ENCODE measurements at regions not wholly inside any gene's neighbourhood (a gene's known extent, or its start where the extent isn't known, plus 50 kb on each side); places are given as distances from the start of the nearest gene placed in this dataset.
"Not testable (repeated sequence)": the region's sequence is repeated elsewhere in the genome, so short reads cannot be mapped to it uniquely, and the experiment has no call there.

- not testable (repeated sequence) for H3K27me3 Mint-ChIP-seq, DNase-seq, H3K9me3 Mint-ChIP-seq, H3K27ac Mint-ChIP-seq, H3K4me1 Mint-ChIP-seq, ATAC-seq, H3K4me3 Mint-ChIP-seq
Observed at GRCh38 chrX:138807400-138807799, 95.9 kb upstream of the FGF13 start.

GRCh38 chrX:138794246-138794645 lies 82.7 kb upstream of the FGF13 start:
- Mint-ChIP-seq H3K9me3 (peaks cover 0 to 13% of the 10 kb centered on the region in 2 donors), H3K27ac (no peak overlapping the region), H3K27me3 (no peaks in the 10 kb centered on the region), H3K4me3 (no peak overlapping the region), H3K4me1 (no peaks in the 10 kb centered on the region)
- DNase-seq = no peak
- ATAC-seq = no peak

GRCh38 chrX:138791551-138791950 lies 80.0 kb upstream of the FGF13 start:
- Mint-ChIP-seq H3K27ac (no peak overlapping the region), H3K4me3 (no peak overlapping the region), H3K4me1 (no peaks in the 10 kb centered on the region), H3K27me3 (no peaks in the 10 kb centered on the region), H3K9me3 (peaks cover 0 to 7% of the 10 kb centered on the region in 2 donors)
- DNase-seq (no peak), ATAC-seq (no peak)

DNA sequence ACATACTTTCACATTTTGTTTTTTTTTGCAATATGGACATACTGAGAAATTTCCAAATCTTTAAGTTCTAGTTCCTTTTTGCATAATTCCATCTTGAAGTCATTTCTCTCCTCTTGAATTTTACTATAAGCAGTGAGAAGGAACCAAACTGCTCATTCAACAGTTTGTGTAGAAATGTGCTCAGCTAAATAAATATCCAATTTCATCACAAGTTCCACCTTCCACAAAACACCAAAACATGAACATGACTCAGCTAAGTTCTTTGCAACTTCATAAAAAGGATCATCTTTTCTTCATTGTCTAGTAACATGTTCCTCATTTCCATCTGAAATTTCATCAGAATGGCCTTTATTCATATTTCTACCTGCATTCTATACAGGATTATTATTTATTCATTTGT lies 77.3 kb upstream of the FGF13 start:
- H3K9me3 Mint-ChIP-seq = peaks cover 6 to 7% of the 10 kb centered on the region in 2 donors
- DNase-seq (no peak), ATAC-seq (no peak)
- no peak overlapping the region for H3K27ac Mint-ChIP-seq
- no peaks in the 10 kb centered on the region for H3K4me1 Mint-ChIP-seq
- H3K4me3 Mint-ChIP-seq = no peak overlapping the region
- H3K27me3 Mint-ChIP-seq = no peaks in the 10 kb centered on the region

GRCh38 chrX:138778576-138778909 lies 67.0 kb upstream of the FGF13 start:
- not testable (repeated sequence) for DNase-seq, ATAC-seq, H3K27ac Mint-ChIP-seq, H3K27me3 Mint-ChIP-seq, H3K9me3 Mint-ChIP-seq, H3K4me1 Mint-ChIP-seq, H3K4me3 Mint-ChIP-seq

- not testable (repeated sequence) for ATAC-seq, H3K27ac Mint-ChIP-seq, H3K4me1 Mint-ChIP-seq, DNase-seq, H3K4me3 Mint-ChIP-seq, H3K27me3 Mint-ChIP-seq, H3K9me3 Mint-ChIP-seq
Observed at GRCh38 chrX:138777908-138778575, 66.5 kb upstream of the FGF13 start.

- Mint-ChIP-seq H3K27ac (no peak overlapping the region), H3K27me3 (no peaks in the 10 kb centered on the region), H3K4me3 (no peak overlapping the region), H3K9me3 (no peaks in the 10 kb centered on the region), H3K4me1 (no peaks in the 10 kb centered on the region)
- DNase-seq = no peak
- ATAC-seq = no peak
Observed at GRCh38 chrX:138777230-138777629, 65.7 kb upstream of the FGF13 start.

DNA sequence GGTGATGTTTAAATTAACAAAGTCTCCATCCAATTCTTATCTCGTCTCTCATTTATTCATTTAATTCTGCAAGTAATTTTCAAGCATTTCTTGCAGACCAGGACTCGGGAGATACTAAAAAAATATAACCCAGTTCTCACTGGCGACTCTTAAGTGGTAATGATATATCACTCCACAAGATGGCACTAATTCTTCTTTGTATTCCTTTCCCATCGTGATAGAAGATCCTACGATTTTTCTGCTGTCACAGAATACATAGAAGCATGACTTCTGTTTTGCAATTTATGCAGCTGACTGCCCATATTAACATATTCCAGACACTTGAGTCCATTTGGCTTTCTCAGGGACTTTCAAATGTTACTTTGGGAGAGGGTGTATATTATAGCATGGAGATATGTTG lies 64.0 kb upstream of the FGF13 start:
- H3K27me3 Mint-ChIP-seq = no peaks in the 10 kb centered on the region
- ATAC-seq = no peak

GRCh38 chrX:138771047-138771446 lies 59.5 kb upstream of the FGF13 start:
- no peak for DNase-seq
- Mint-ChIP-seq H3K27me3 (no peaks in the 10 kb centered on the region), H3K4me1 (no peaks in the 10 kb centered on the region), H3K4me3 (no peak overlapping the region), H3K9me3 (no peaks in the 10 kb centered on the region), H3K27ac (no peak overlapping the region)
- ATAC-seq = no peak

More for the DNA sequence above, 64.0 kb upstream of the FGF13 start:
- Mint-ChIP-seq H3K4me1 (no peaks in the 10 kb centered on the region), H3K4me3 (no peak overlapping the region), H3K27ac (no peak overlapping the region), H3K9me3 (no peaks in the 10 kb centered on the region)
- no peak for DNase-seq

DNA sequence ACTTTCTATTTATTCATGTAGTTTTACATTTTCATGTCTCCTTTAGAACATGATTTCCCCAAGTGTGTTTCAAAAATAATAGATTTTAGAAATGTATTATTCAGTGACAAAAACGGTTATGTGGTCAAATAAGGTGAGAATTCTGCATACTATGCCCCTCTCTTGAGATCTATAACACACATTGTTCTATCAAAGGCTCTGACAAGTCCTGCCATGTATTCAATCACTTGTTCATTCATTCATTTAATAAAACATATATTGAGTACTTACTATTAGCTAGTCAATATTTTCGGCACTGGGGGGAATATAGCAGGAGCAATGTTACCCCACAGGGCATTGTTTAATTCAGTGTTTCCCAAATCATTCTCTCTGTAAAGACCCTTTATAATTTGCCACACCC lies 58.4 kb upstream of the FGF13 start:
- H3K4me3 Mint-ChIP-seq = no peak overlapping the region
- H3K27me3 Mint-ChIP-seq = no peaks in the 10 kb centered on the region
- ATAC-seq = no peak
- H3K4me1 Mint-ChIP-seq = no peaks in the 10 kb centered on the region
- no peak for DNase-seq
- no peak overlapping the region for H3K27ac Mint-ChIP-seq
- no peaks in the 10 kb centered on the region for H3K9me3 Mint-ChIP-seq

- Mint-ChIP-seq H3K4me3 (no peak overlapping the region), H3K27ac (no peak overlapping the region), H3K4me1 (no peaks in the 10 kb centered on the region), H3K9me3 (no peaks in the 10 kb centered on the region), H3K27me3 (no peaks in the 10 kb centered on the region)
- DNase-seq (no peak), ATAC-seq (no peak)
Observed at GRCh38 chrX:138765051-138765450, 53.5 kb upstream of the FGF13 start.

GRCh38 chrX:138763761-138764160 lies 52.2 kb upstream of the FGF13 start:
- ATAC-seq (no peak), DNase-seq (no peak)
- H3K4me1 Mint-ChIP-seq = no peaks in the 10 kb centered on the region
- no peak overlapping the region for H3K4me3 Mint-ChIP-seq
- H3K27ac Mint-ChIP-seq = no peak overlapping the region
- H3K9me3 Mint-ChIP-seq = no peaks in the 10 kb centered on the region
- H3K27me3 Mint-ChIP-seq = no peaks in the 10 kb centered on the region

DNA sequence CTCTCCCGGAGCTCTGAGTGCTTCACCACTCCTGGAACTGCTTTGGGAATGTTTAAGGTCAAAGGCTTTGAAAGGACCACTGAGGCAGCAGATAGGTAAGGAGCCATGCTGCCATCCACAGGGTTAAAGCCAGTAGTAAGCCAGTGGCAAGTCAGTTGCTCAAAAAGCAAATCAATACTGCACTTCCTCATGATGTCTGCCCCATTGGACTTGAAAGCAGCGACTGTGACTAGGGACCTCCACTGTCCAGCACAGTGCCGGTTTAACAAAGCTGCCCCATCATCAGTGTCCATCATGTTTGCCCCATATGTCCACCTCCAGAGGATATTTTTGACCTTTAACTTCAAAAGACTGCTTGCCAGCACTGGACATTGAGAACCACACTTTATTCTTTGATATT lies 49.9 kb upstream of the FGF13 start:
- H3K4me3 Mint-ChIP-seq = no peak overlapping the region
- no peaks in the 10 kb centered on the region for H3K27me3 Mint-ChIP-seq
- no peaks in the 10 kb centered on the region for H3K4me1 Mint-ChIP-seq

More for the DNA sequence above, 49.9 kb upstream of the FGF13 start:
- DNase-seq (no peak), ATAC-seq (no peak)
- H3K9me3 Mint-ChIP-seq = no peaks in the 10 kb centered on the region
- H3K27ac Mint-ChIP-seq = no peak overlapping the region

Data from stimulated activated naive CD8-positive, alpha-beta T cell treated with anti-CD3 and anti-CD28 coated beads, Interleukin-15, amount 100 ng/mL, for 72 hours (primary cell).